SK-N-SH (cell line): ENCODE measurements at regions not wholly inside any gene's neighbourhood (a gene's known extent, or its start where the extent isn't known, plus 50 kb on each side); places are given as distances from the start of the nearest gene placed in this dataset.

Source experiments
- CTCF ChIA-PET: fragments of 300-600, 350-600 bp; formaldehyde crosslinking; extraction: SDS; loops from one replicate; lab custom pipeline; 2021; lab: Yijun Ruan, JAX
- POLR2A ChIA-PET: fragments of 350-600 bp; sonication (Branson Sonifier 250); formaldehyde crosslinking; extraction: SDS; loops from one replicate; lab custom pipeline; 2020; ENCODE audit warnings: antibody characterized with exemption, inconsistent platforms; lab: Yijun Ruan, JAX
- DNase-seq: peaks from one replicate; pipeline ENCODE4 v3.0.0; 2012
- H2AFZ ChIP-seq: fragments of 200-600 bp; sonication (generic); 2 replicates; pipeline ENCODE4 v1.8.1; 2016; ENCODE audit warnings: antibody characterized with exemption, mild to moderate bottlenecking, low read depth
- H3F3A ChIP-seq: fragments of 200-600 bp; sonication (generic); replicated peaks from 2 replicates; pipeline ENCODE3; 2016; ENCODE audit warnings: antibody characterized with exemption, mild to moderate bottlenecking; ENCODE audit not compliant: insufficient read depth
- H3K27ac ChIP-seq, 2 experiments: fragments of 200-500 bp in 1 of 2; fragments of 200-600 bp in 1 of 2; sonication (Bioruptor generic) in 1 of 2; sonication (generic), shearing (Covaris generic) in 1 of 2; 2 replicates each; pipeline versions ENCODE4 v1.5.1 to v1.6.1; 2014 to 2016; ENCODE audit warnings: low read depth in 2 of 2, inconsistent platforms in 1 of 2, low read length in 1 of 2, mild to moderate bottlenecking in 1 of 2, mixed read lengths in 1 of 2
- H3K27me3 ChIP-seq: fragments of 200-600 bp; sonication (generic), shearing (Covaris generic); 2 replicates; pipeline ENCODE4 v1.6.1; 2016; ENCODE audit warnings: mixed run types; ENCODE audit not compliant: insufficient read depth
- H3K36me3 ChIP-seq, 2 experiments: fragments of 200-500 bp in 1 of 2; fragments of 200-600 bp in 1 of 2; sonication (Bioruptor generic) in 1 of 2; sonication (generic) in 1 of 2; replicated peaks in 1 of 2; 2 replicates each; pipeline versions ENCODE3 to v1.5.1; 2014 to 2016; ENCODE audit warnings: low read length in 1 of 2, mild to moderate bottlenecking in 1 of 2; ENCODE audit not compliant: insufficient read depth in 2 of 2, control insufficient read depth in 1 of 2
- H3K4me1 ChIP-seq, 2 experiments: fragments of 200-500 bp in 1 of 2; fragments of 200-600 bp in 1 of 2; sonication (Bioruptor generic) in 1 of 2; sonication (generic), shearing (Covaris generic) in 1 of 2; 2 replicates each; pipeline versions ENCODE4 v1.5.1 to v1.6.1; 2014 to 2016; ENCODE audit warnings: low read depth in 1 of 2, low read length in 1 of 2, mixed run types in 1 of 2; ENCODE audit not compliant: insufficient read depth in 2 of 2, control insufficient read depth in 1 of 2
- H3K4me2 ChIP-seq: fragments of 200-600 bp; sonication (generic), shearing (Covaris generic); 2 replicates; pipeline ENCODE4 v1.6.1; 2017; ENCODE audit warnings: mixed run types
- H3K4me3 ChIP-seq, 2 experiments: fragments of 200-500 bp in 1 of 2; fragments of 200-600 bp in 1 of 2; sonication (Bioruptor generic) in 1 of 2; sonication (generic), shearing (Covaris generic) in 1 of 2; 2 replicates each; pipeline versions ENCODE4 v1.5.1 to v1.8.1; 2014 to 2016; ENCODE audit warnings: low read depth in 2 of 2, inconsistent platforms in 1 of 2, low read length in 1 of 2, mild to moderate bottlenecking in 1 of 2, mixed read lengths in 1 of 2, moderate library complexity in 1 of 2
- H3K79me2 ChIP-seq: fragments of 200-600 bp; sonication (generic); 2 replicates; pipeline ENCODE4 v1.8.1; 2017; ENCODE audit warnings: mild to moderate bottlenecking; ENCODE audit not compliant: insufficient read depth
- H3K9ac ChIP-seq: fragments of 200-600 bp; sonication (generic); 2 replicates; pipeline ENCODE4 v1.6.1; 2017; ENCODE audit warnings: mixed run types
- H3K9me2 ChIP-seq: fragments of 200-600 bp; sonication (generic); 2 replicates; pipeline ENCODE4 v1.6.1; 2017; ENCODE audit warnings: mixed run types
- H3K9me3 ChIP-seq: fragments of 200-600 bp; sonication (generic); 2 replicates; pipeline ENCODE4 v1.6.1; 2017; ENCODE audit warnings: mixed run types, mild to moderate bottlenecking, moderate library complexity
- H4K20me1 ChIP-seq: fragments of 200-600 bp; sonication (generic); 2 replicates; pipeline ENCODE4 v1.6.1; 2017; ENCODE audit warnings: mild to moderate bottlenecking, mixed run types; ENCODE audit not compliant: insufficient read depth
- GATA2 ChIP-seq: sonication (generic); formaldehyde crosslinking; IDR thresholded peaks from 2 replicates; pipeline ENCODE4 v1.5.0; 2020; ENCODE audit warnings: mild to moderate bottlenecking, missing genetic modification reagents
- MXI1 ChIP-seq: IDR thresholded peaks from 2 replicates; pipeline ENCODE4 v1.6.1; 2012; ENCODE audit warnings: mild to moderate bottlenecking, low read depth, low read length, improper control_type of control experiment
- NFIC ChIP-seq: IDR thresholded peaks from 2 replicates; pipeline ENCODE4 v1.4.0; 2012; ENCODE audit warnings: borderline replicate concordance
- REST ChIP-seq: IDR thresholded peaks from 2 replicates; pipeline ENCODE4 v1.6.1; 2012; ENCODE audit warnings: mild to moderate bottlenecking, low read depth, low read length, moderate library complexity
- RFX5 ChIP-seq: IDR thresholded peaks from 2 replicates; pipeline ENCODE4 v1.6.1; 2012; ENCODE audit warnings: mild to moderate bottlenecking, improper control_type of control experiment, low read length
- TAF1 ChIP-seq: IDR thresholded peaks from 2 replicates; pipeline ENCODE4 v1.6.1; 2012; ENCODE audit warnings: low read depth, mild to moderate bottlenecking, low read length, moderate library complexity, borderline replicate concordance
- TCF12 ChIP-seq: IDR thresholded peaks from 2 replicates; pipeline ENCODE4 v1.4.0; 2012
- YY1 ChIP-seq: IDR thresholded peaks from 2 replicates; pipeline ENCODE4 v1.4.0; 2012; ENCODE audit warnings: low read depth, mild to moderate bottlenecking
- ZBTB33 ChIP-seq: IDR thresholded peaks from 2 replicates; pipeline ENCODE4 v1.4.0; 2012; ENCODE audit warnings: low read depth, borderline replicate concordance
- WGBS: methylation state at CpG from one replicate; pipeline ENCODE4 v1.1.6; 2017; ENCODE audit warnings: low lambda C conversion rate; 5-methylcytosine and 5-hydroxymethylcytosine counted together
- TF ChIP-seq, protein P1 (sequence below): fragments of 150-350 bp; IDR thresholded peaks from 2 replicates; pipeline ENCODE4 v1.6.1; 2016; ENCODE audit warnings: mild to moderate bottlenecking, low read depth, low read length
- TF ChIP-seq, protein P2 (sequence below): fragments of 200-600 bp; sonication (generic); IDR thresholded peaks from 2 replicates; pipeline ENCODE4 v1.6.1; 2017; ENCODE audit warnings: antibody characterized with exemption, mild to moderate bottlenecking, moderate library complexity
- TF ChIP-seq, protein P3 (sequence below): IDR thresholded peaks from 2 replicates; pipeline ENCODE4 v1.4.0; 2012; ENCODE audit warnings: low read depth, borderline replicate concordance

GRCh38 chrX:145677109-145677817 lies 140.4 kb upstream of the SLITRK2 start:
- Histone ChIP-seq H3K27ac (no peak overlapping the region), H3F3A (no peaks in the 10 kb centered on the region), H3K4me1 (no peaks in the 10 kb centered on the region), H3K36me3 (no peaks in the 10 kb centered on the region), H3K27me3 (no peaks in the 10 kb centered on the region), H3K4me3 (no peak overlapping the region), H4K20me1 (no peaks in the 10 kb centered on the region), H3K9me2 (no peaks in the 10 kb centered on the region), H3K9ac (no peak overlapping the region), H2AFZ (no peak overlapping the region), H3K9me3 (no peaks in the 10 kb centered on the region), H3K79me2 (no peaks in the 10 kb centered on the region), H3K4me2 (no peak overlapping the region)
- WGBS: 4% methylated on average over 16 of the region's 16 CpGs
- CTCF ChIA-PET: no interaction called here
- POLR2A ChIA-PET: no interaction called here
- TF ChIP-seq TCF12 (no peak), GATA2 (CRISPR knock-in tag) (no peak), REST (no peak), RFX5 (no peak), MXI1 (no peak), TAF1 (no peak), YY1 (no peak), NFIC (no peak), ZBTB33 (no peak)
- TF ChIP-seq, protein P1, sequence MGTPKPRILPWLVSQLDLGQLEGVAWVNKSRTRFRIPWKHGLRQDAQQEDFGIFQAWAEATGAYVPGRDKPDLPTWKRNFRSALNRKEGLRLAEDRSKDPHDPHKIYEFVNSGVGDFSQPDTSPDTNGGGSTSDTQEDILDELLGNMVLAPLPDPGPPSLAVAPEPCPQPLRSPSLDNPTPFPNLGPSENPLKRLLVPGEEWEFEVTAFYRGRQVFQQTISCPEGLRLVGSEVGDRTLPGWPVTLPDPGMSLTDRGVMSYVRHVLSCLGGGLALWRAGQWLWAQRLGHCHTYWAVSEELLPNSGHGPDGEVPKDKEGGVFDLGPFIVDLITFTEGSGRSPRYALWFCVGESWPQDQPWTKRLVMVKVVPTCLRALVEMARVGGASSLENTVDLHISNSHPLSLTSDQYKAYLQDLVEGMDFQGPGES: no peak
- TF ChIP-seq, protein P2, sequence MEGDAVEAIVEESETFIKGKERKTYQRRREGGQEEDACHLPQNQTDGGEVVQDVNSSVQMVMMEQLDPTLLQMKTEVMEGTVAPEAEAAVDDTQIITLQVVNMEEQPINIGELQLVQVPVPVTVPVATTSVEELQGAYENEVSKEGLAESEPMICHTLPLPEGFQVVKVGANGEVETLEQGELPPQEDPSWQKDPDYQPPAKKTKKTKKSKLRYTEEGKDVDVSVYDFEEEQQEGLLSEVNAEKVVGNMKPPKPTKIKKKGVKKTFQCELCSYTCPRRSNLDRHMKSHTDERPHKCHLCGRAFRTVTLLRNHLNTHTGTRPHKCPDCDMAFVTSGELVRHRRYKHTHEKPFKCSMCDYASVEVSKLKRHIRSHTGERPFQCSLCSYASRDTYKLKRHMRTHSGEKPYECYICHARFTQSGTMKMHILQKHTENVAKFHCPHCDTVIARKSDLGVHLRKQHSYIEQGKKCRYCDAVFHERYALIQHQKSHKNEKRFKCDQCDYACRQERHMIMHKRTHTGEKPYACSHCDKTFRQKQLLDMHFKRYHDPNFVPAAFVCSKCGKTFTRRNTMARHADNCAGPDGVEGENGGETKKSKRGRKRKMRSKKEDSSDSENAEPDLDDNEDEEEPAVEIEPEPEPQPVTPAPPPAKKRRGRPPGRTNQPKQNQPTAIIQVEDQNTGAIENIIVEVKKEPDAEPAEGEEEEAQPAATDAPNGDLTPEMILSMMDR: no peak
- TF ChIP-seq, protein P3, sequence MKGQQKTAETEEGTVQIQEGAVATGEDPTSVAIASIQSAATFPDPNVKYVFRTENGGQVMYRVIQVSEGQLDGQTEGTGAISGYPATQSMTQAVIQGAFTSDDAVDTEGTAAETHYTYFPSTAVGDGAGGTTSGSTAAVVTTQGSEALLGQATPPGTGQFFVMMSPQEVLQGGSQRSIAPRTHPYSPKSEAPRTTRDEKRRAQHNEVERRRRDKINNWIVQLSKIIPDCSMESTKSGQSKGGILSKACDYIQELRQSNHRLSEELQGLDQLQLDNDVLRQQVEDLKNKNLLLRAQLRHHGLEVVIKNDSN: no peak
- no peak for DNase-seq
